Activated naive CD4-positive, alpha-beta T cell treated with Interleukin-2 at 50 U/mL for 16 hours (primary cell): ENCODE measurements at regions not wholly inside any gene's neighbourhood (a gene's known extent, or its start where the extent isn't known, plus 50 kb on each side); places are given as distances from the start of the nearest gene placed in this dataset.

Experiments used
- DNase-seq: peaks from one replicate; pipeline ENCODE4 v3.0.0-alpha.2; 2020

GRCh38 chr13:22336460-22336859, 665.6 kb downstream of the FGF9 start:
- DNase-seq: no peak

GRCh38 chr13:22357132-22357531, 686.3 kb downstream of the FGF9 start:
- DNase-seq: no peak

GRCh38 chr13:22369090-22369489, 698.2 kb downstream of the FGF9 start:
- no peak for DNase-seq

GRCh38 chr13:22369840-22370239, 699.0 kb downstream of the FGF9 start:
- DNase-seq: no peak

- no peak for DNase-seq
Measured at GRCh38 chr13:22372261-22372660, 701.4 kb downstream of the FGF9 start.

- no peak for DNase-seq
Measured at GRCh38 chr13:22375151-22375550, 704.3 kb downstream of the FGF9 start.

GRCh38 chr13:22387899-22388298, 717.0 kb downstream of the FGF9 start:
- no peak for DNase-seq

- no peak for DNase-seq
Measured at GRCh38 chr13:22399801-22400420, 729.0 kb downstream of the FGF9 start.

- no peak for DNase-seq
Measured at GRCh38 chr13:22402682-22403081, 731.8 kb downstream of the FGF9 start.

- DNase-seq: no peak
Measured at GRCh38 chr13:22403144-22403543, 732.3 kb downstream of the FGF9 start.

GRCh38 chr13:22405891-22406290, 735.0 kb downstream of the FGF9 start:
- DNase-seq: no peak

- no peak for DNase-seq
Measured at GRCh38 chr13:22412452-22412851, 741.6 kb downstream of the FGF9 start.

- DNase-seq: no peak
Measured at GRCh38 chr13:22422023-22422422, 751.1 kb downstream of the FGF9 start.

GRCh38 chr13:22422712-22423111, 751.8 kb downstream of the FGF9 start:
- DNase-seq: no peak

GRCh38 chr13:22423261-22423660, 752.4 kb downstream of the FGF9 start:
- DNase-seq: no peak

GRCh38 chr13:22425087-22425486, 754.2 kb downstream of the FGF9 start:
- no peak for DNase-seq

- no peak for DNase-seq
Measured at GRCh38 chr13:22427066-22427465, 753.7 kb upstream of the SGCG start.

- DNase-seq: no peak
Measured at GRCh38 chr13:22427783-22428182, 753.0 kb upstream of the SGCG start.

GRCh38 chr13:22428188-22428828, 752.5 kb upstream of the SGCG start:
- no peak for DNase-seq

GRCh38 chr13:22432690-22433089, 748.1 kb upstream of the SGCG start:
- no peak for DNase-seq

- no peak for DNase-seq
Measured at GRCh38 chr13:22447132-22447886, 733.5 kb upstream of the SGCG start.

GRCh38 chr13:22449251-22449650, 731.5 kb upstream of the SGCG start:
- DNase-seq: no peak

- no peak for DNase-seq
Measured at GRCh38 chr13:22451327-22451741, 729.4 kb upstream of the SGCG start.

GRCh38 chr13:22454586-22454985, 726.2 kb upstream of the SGCG start:
- no peak for DNase-seq
